Upper lobe of left lung (tissue), 6 donors: ENCODE measurements at regions not wholly inside any gene's neighbourhood (a gene's known extent, or its start where the extent isn't known, plus 50 kb on each side); places are given as distances from the start of the nearest gene placed in this dataset.

Experiments used
- ATAC-seq, 2 donors: fragments of 200-7000 bp; cut with Tn5 transposase; one replicate each; pipeline ENCODE4 v1.9.1; 2022; ENCODE audit warnings: mild to moderate bottlenecking in 2 of 2, moderate library complexity in 2 of 2; ENCODE audit not compliant: low FRiP score in 2 of 2
- DNase-seq, 2 donors: peaks; one replicate each; pipeline ENCODE4 v3.0.0-alpha.2; 2019 to 2020
- H3K27ac ChIP-seq, 4 donors: fragments of 200-600 bp; sonication (generic); one replicate each; pipeline ENCODE4 v1.5.1; 2016 to 2019
- H3K27me3 ChIP-seq, 4 donors: fragments of 200-600 bp; sonication (generic); one replicate each; pipeline ENCODE4 v1.5.1; 2017 to 2019
- H3K36me3 ChIP-seq, 4 donors: fragments of 200-600 bp; sonication (generic); one replicate each; pipeline ENCODE4 v1.5.1; 2016 to 2019
- H3K4me1 ChIP-seq, 4 donors: fragments of 200-600 bp; sonication (generic); one replicate each; pipeline ENCODE4 v1.5.1; 2018 to 2019
- H3K4me3 ChIP-seq, 4 donors: fragments of 200-600 bp; sonication (generic); one replicate each; pipeline ENCODE4 v1.5.1; 2017 to 2019; ENCODE audit warnings: mild to moderate bottlenecking in 2 of 4, moderate library complexity in 1 of 4
- H3K9me3 ChIP-seq, 4 donors: fragments of 200-600 bp; sonication (generic); one replicate each; pipeline ENCODE4 v1.5.1; 2018 to 2019
- CTCF ChIP-seq, 6 experiments: fragments of 450-650 bp in 4 of 6; fragments of 200-600 bp in 2 of 6; sonication (generic) in 2 of 6; IDR thresholded peaks; one replicate each; pipeline ENCODE4 v1.5.1; 2016 to 2019; ENCODE audit warnings: antibody characterized with exemption in 6 of 6
- EP300 ChIP-seq, 4 donors: sonication (generic); formaldehyde crosslinking; IDR thresholded peaks; one replicate each; pipeline ENCODE4 v1.5.1; 2017; ENCODE audit warnings: antibody characterized with exemption in 4 of 4, control low read depth in 2 of 4
- POLR2A ChIP-seq, 4 donors: fragments of 450-650 bp; IDR thresholded peaks; one replicate each; pipeline ENCODE4 v1.5.1; 2016 to 2017; ENCODE audit warnings: antibody characterized with exemption in 4 of 4, mild to moderate bottlenecking in 2 of 4
- POLR2AphosphoS5 ChIP-seq, 2 donors: sonication (generic); formaldehyde crosslinking; IDR thresholded peaks; one replicate each; pipeline ENCODE4 v1.5.1; 2017; ENCODE audit warnings: antibody characterized with exemption in 2 of 2
- WGBS, 2 donors: methylation state at CpG; one replicate each; pipeline ENCODE4 v1.1.5; 2017 to 2018; 5-methylcytosine and 5-hydroxymethylcytosine counted together
- donor health status: DM: no; HTN: no; CAD: no; lungs with moderate emphysema.
- donor health status: DM: no; HTN: yes; CAD: no; lungs with severe emphysema.

- no peak for ATAC-seq
- Histone ChIP-seq H3K36me3 (no peaks in the 10 kb centered on the region), H3K4me1 (peaks cover 0 to 18% (median 5%) of the 10 kb centered on the region in 4 donors), H3K4me3 (no peak overlapping the region), H3K9me3 (peaks cover 0 to 5% (median 0%) of the 10 kb centered on the region in 4 donors), H3K27ac (no peak overlapping the region), H3K27me3 (no peaks in the 10 kb centered on the region)
- TF ChIP-seq EP300 (IDR thresholded peaks at IDR 0.05) = no peak
- TF ChIP-seq CTCF (IDR thresholded peaks at IDR 0.05) = no peak
- TF ChIP-seq POLR2A (IDR thresholded peaks at IDR 0.05) = no peak
- WGBS, 2 donors = 88 to 91% methylated on average over 7 of the region's 7 CpGs
- DNase-seq = no peak
Measured at GRCh38 chr17:17422641-17423040, 54.2 kb upstream of the MED9 start.

GRCh38 chr17:17423656-17424055 is 53.1 kb upstream of the MED9 start:
- peaks cover 0 to 5% (median 0%) of the 10 kb centered on the region in 4 donors for H3K9me3 ChIP-seq
- H3K36me3 ChIP-seq = no peaks in the 10 kb centered on the region
- TF ChIP-seq EP300 (IDR thresholded peaks at IDR 0.05) (no peak), POLR2AphosphoS5 (IDR thresholded peaks at IDR 0.05) (no peak), POLR2A (IDR thresholded peaks at IDR 0.05) (no peak), CTCF (IDR thresholded peaks at IDR 0.05) (no peak)
- H3K4me3 ChIP-seq = no peak overlapping the region
- DNase-seq (no peak), ATAC-seq (no peak)
- H3K27me3 ChIP-seq = no peaks in the 10 kb centered on the region
- no peak overlapping the region for H3K27ac ChIP-seq
- 85 to 100% methylated on average over 1 to 4 of the region's 4 CpGs for WGBS, 2 donors
- peaks cover 0 to 16% (median under 1%) of the 10 kb centered on the region in 4 donors for H3K4me1 ChIP-seq

GRCh38 chr17:17424552-17424951 is 52.2 kb upstream of the MED9 start:
- Histone ChIP-seq H3K9me3 (peaks cover 0 to 5% (median 0%) of the 10 kb centered on the region in 4 donors), H3K27me3 (no peaks in the 10 kb centered on the region), H3K36me3 (no peaks in the 10 kb centered on the region), H3K4me1 (peaks cover 0 to 7% (median 0%) of the 10 kb centered on the region in 4 donors), H3K27ac (no peak overlapping the region), H3K4me3 (no peak overlapping the region)
- WGBS, 2 donors = 69 to 94% methylated on average over 2 of the region's 2 CpGs
- ATAC-seq (no peak), DNase-seq (no peak)
- no peak for TF ChIP-seq EP300 (IDR thresholded peaks at IDR 0.05)

GRCh38 chr17:17425005-17425404 is 51.8 kb upstream of the MED9 start:
- TF ChIP-seq POLR2A (IDR thresholded peaks at IDR 0.05) (no peak), CTCF (IDR thresholded peaks at IDR 0.05) (no peak), EP300 (IDR thresholded peaks at IDR 0.05) (no peak), POLR2AphosphoS5 (IDR thresholded peaks at IDR 0.05) (no peak)
- H3K9me3 ChIP-seq = peaks cover 0 to 5% (median 0%) of the 10 kb centered on the region in 4 donors
- H3K4me3 ChIP-seq = no peak overlapping the region
- ATAC-seq (no peak), DNase-seq (peak in 1 of 2 donors; percentile 46)
- WGBS, 2 donors = 86 to 100% methylated on average over 1 to 7 of the region's 7 CpGs
- peaks cover 0 to 2% (median 0%) of the 10 kb centered on the region in 4 donors for H3K4me1 ChIP-seq
- H3K27me3 ChIP-seq = no peaks in the 10 kb centered on the region
- no peak overlapping the region for H3K27ac ChIP-seq
- H3K36me3 ChIP-seq = no peaks in the 10 kb centered on the region

GRCh38 chr17:17425591-17425990 is 51.2 kb upstream of the MED9 start:
- DNase-seq = no peak
- ATAC-seq = no peak
- Histone ChIP-seq H3K27ac (no peak overlapping the region), H3K36me3 (no peaks in the 10 kb centered on the region), H3K4me3 (no peak overlapping the region), H3K27me3 (no peaks in the 10 kb centered on the region), H3K4me1 (no peaks in the 10 kb centered on the region), H3K9me3 (peaks cover 0 to 5% (median 0%) of the 10 kb centered on the region in 4 donors)
- no peak for TF ChIP-seq POLR2AphosphoS5 (IDR thresholded peaks at IDR 0.05)
- no peak for TF ChIP-seq CTCF (IDR thresholded peaks at IDR 0.05)
- TF ChIP-seq POLR2A (IDR thresholded peaks at IDR 0.05) = no peak
- no peak for TF ChIP-seq EP300 (IDR thresholded peaks at IDR 0.05)
- 76 to 86% methylated on average over 4 of the region's 4 CpGs for WGBS, 2 donors
